Neutrophil (primary cell): ENCODE measurements at regions not wholly inside any gene's neighbourhood (a gene's known extent, or its start where the extent isn't known, plus 50 kb on each side); places are given as distances from the start of the nearest gene placed in this dataset.

Experiments
- H3K27ac ChIP-seq: fragments of 200-600 bp; sonication (generic); 2 replicates; pipeline ENCODE4 v1.5.1; 2016; ENCODE audit warnings: mild to moderate bottlenecking, moderate library complexity
- H3K27me3 ChIP-seq: fragments of 200-600 bp; sonication (generic); 2 replicates; pipeline ENCODE4 v1.6.0; 2016; ENCODE audit warnings: mild to moderate bottlenecking
- H3K36me3 ChIP-seq: fragments of 200-600 bp; sonication (generic); 2 replicates; pipeline ENCODE4 v1.5.1; 2017
- H3K4me1 ChIP-seq, 2 experiments: fragments of 200-600 bp in 1 of 2; sonication (generic) in 1 of 2; 1 replicate in 1 of 2; 2 replicates in 1 of 2; pipeline versions ENCODE4 v1.5.1 to v1.6.1; 2013 to 2016; ENCODE audit warnings: low read depth in 1 of 2, low read length in 1 of 2, mild to moderate bottlenecking in 1 of 2, moderate library complexity in 1 of 2; ENCODE audit not compliant: control insufficient read depth in 1 of 2, insufficient read depth in 1 of 2
- H3K4me3 ChIP-seq, 2 experiments: fragments of 200-600 bp in 1 of 2; sonication (generic) in 1 of 2; 1 replicate in 1 of 2; 2 replicates in 1 of 2; pipeline ENCODE4 v1.5.1; 2013 to 2016; ENCODE audit warnings: low read depth in 1 of 2, low read length in 1 of 2, mild to moderate bottlenecking in 1 of 2, moderate library complexity in 1 of 2
- H3K9me3 ChIP-seq: fragments of 200-600 bp; sonication (generic); 2 replicates; pipeline ENCODE4 v1.5.1; 2016
- CTCF ChIP-seq: fragments of 200-600 bp; sonication (generic); IDR thresholded peaks from 2 replicates; pipeline ENCODE4 v1.5.1; 2016; ENCODE audit warnings: antibody characterized with exemption

- TF ChIP-seq CTCF: no peak
- Histone ChIP-seq H3K4me3 (no peak overlapping the region), H3K36me3 (no peaks in the 10 kb centered on the region), H3K9me3 (no peaks in the 10 kb centered on the region), H3K4me1 (no peaks in the 10 kb centered on the region), H3K27me3 (peaks cover 4% of the 10 kb centered on the region), H3K27ac (no peak overlapping the region)
Measured at GRCh38 chr22:22746963-22747933, 102.8 kb downstream of the GGTLC2 start.

- no peak overlapping the region for H3K4me3 ChIP-seq
- H3K9me3 ChIP-seq: no peaks in the 10 kb centered on the region
- H3K4me1 ChIP-seq: peaks cover 0 to 5% of the 10 kb centered on the region in 2 experiments
- TF ChIP-seq CTCF: no peak
- no peaks in the 10 kb centered on the region for H3K36me3 ChIP-seq
- no peaks in the 10 kb centered on the region for H3K27me3 ChIP-seq
- no peak overlapping the region for H3K27ac ChIP-seq
Measured at GRCh38 chr22:22748297-22748743, 103.9 kb downstream of the GGTLC2 start.

GRCh38 chr22:22748756-22749155 lies 104.3 kb downstream of the GGTLC2 start:
- Histone ChIP-seq H3K27ac (no peak overlapping the region), H3K9me3 (no peaks in the 10 kb centered on the region), H3K27me3 (no peaks in the 10 kb centered on the region), H3K4me1 (peaks cover 0 to 6% of the 10 kb centered on the region in 2 experiments), H3K4me3 (no peak overlapping the region), H3K36me3 (no peaks in the 10 kb centered on the region)
- TF ChIP-seq CTCF: no peak

GRCh38 chr22:22749167-22749758 lies 104.8 kb downstream of the GGTLC2 start:
- no peak for TF ChIP-seq CTCF
- H3K27me3 ChIP-seq: no peaks in the 10 kb centered on the region
- H3K36me3 ChIP-seq: no peaks in the 10 kb centered on the region
- H3K4me3 ChIP-seq: no peak overlapping the region
- no peak overlapping the region for H3K27ac ChIP-seq
- no peaks in the 10 kb centered on the region for H3K9me3 ChIP-seq
- peaks cover 0 to 6% of the 10 kb centered on the region in 2 experiments for H3K4me1 ChIP-seq

GRCh38 chr22:22750335-22751042 lies 106.1 kb downstream of the GGTLC2 start:
- H3K4me1 ChIP-seq: peaks cover 0 to 6% of the 10 kb centered on the region in 2 experiments

More at GRCh38 chr22:22750335-22751042, 106.1 kb downstream of the GGTLC2 start:
- H3K9me3 ChIP-seq: no peaks in the 10 kb centered on the region
- H3K4me3 ChIP-seq: no peak overlapping the region
- H3K36me3 ChIP-seq: no peaks in the 10 kb centered on the region
- H3K27ac ChIP-seq: no peak overlapping the region
- no peak for TF ChIP-seq CTCF
- no peaks in the 10 kb centered on the region for H3K27me3 ChIP-seq
